Smooth muscle cell (in vitro differentiated cells): ENCODE measurements at regions not wholly inside any gene's neighbourhood (a gene's known extent, or its start where the extent isn't known, plus 50 kb on each side); places are given as distances from the start of the nearest gene placed in this dataset.
A peak's percentile ranks its signal among the peaks of the same experiment; 100 is the strongest.

Experiments
- DNase-seq: peaks from one replicate; lab custom pipeline; 2025; ENCODE audit not compliant: unreplicated experiment; lab: John Stamatoyannopoulos, UW
- H2AFZ ChIP-seq: fragments of 200-600 bp; sonication (generic); 2 replicates; pipeline ENCODE4 v1.6.0; 2016; ENCODE audit warnings: antibody characterized with exemption, low read depth, mild to moderate bottlenecking
- H3F3A ChIP-seq: fragments of 200-600 bp; sonication (generic); 2 replicates; pipeline ENCODE4 v1.6.0; 2017; ENCODE audit warnings: antibody characterized with exemption, low read depth
- H3K27ac ChIP-seq: fragments of 200-600 bp; sonication (generic); 2 replicates; pipeline ENCODE4 v1.5.1; 2016; ENCODE audit warnings: low read depth, mild to moderate bottlenecking
- H3K27me3 ChIP-seq: fragments of 200-600 bp; sonication (generic); 2 replicates; pipeline ENCODE4 v1.6.1; 2016; ENCODE audit warnings: low read depth, mild to moderate bottlenecking
- H3K36me3 ChIP-seq: fragments of 200-600 bp; sonication (generic); 2 replicates; pipeline ENCODE4 v1.5.1; 2016; ENCODE audit warnings: low read depth
- H3K4me1 ChIP-seq: fragments of 200-600 bp; sonication (generic); 2 replicates; pipeline ENCODE4 v1.5.1; 2016; ENCODE audit warnings: low read depth
- H3K4me2 ChIP-seq: fragments of 200-600 bp; sonication (generic); 2 replicates; pipeline ENCODE4 v1.6.0; 2016; ENCODE audit warnings: mild to moderate bottlenecking
- H3K4me3 ChIP-seq: fragments of 200-600 bp; sonication (generic); 2 replicates; pipeline ENCODE4 v1.5.1; 2016; ENCODE audit warnings: mild to moderate bottlenecking
- H3K79me2 ChIP-seq: fragments of 200-600 bp; sonication (generic); 2 replicates; pipeline ENCODE4 v1.6.0; 2016; ENCODE audit warnings: low read depth, mild to moderate bottlenecking
- H3K9ac ChIP-seq: fragments of 200-600 bp; sonication (generic); 2 replicates; pipeline ENCODE4 v1.6.0; 2016; ENCODE audit warnings: low read depth
- H3K9me3 ChIP-seq: fragments of 200-600 bp; sonication (generic); replicated peaks from 2 replicates; pipeline ENCODE4 v1.5.1; 2016; ENCODE audit warnings: low read depth
- H4K20me1 ChIP-seq: fragments of 200-600 bp; sonication (generic); 2 replicates; pipeline ENCODE4 v1.6.0; 2016; ENCODE audit warnings: low read depth
- CTCF ChIP-seq: fragments of 200-600 bp; sonication (generic); IDR thresholded peaks from 2 replicates; pipeline ENCODE4 v1.5.1; 2017; ENCODE audit warnings: borderline replicate concordance, mild to moderate bottlenecking, antibody characterized with exemption; ENCODE audit not compliant: insufficient read depth, poor library complexity, severe bottlenecking
- WGBS: methylation state at CpG from one replicate; pipeline ENCODE4 v1.1.7; 2016; ENCODE audit warnings: low lambda C conversion rate; 5-methylcytosine and 5-hydroxymethylcytosine counted together

- WGBS = 37% methylated on average over 7 of the region's 7 CpGs
- Histone ChIP-seq H2AFZ (peak overlapping the region; percentile 75), H3K9me3 (no peaks in the 10 kb centered on the region), H3K36me3 (no peaks in the 10 kb centered on the region), H3K27me3 (peaks cover 19% of the 10 kb centered on the region), H3K79me2 (no peaks in the 10 kb centered on the region), H3K4me3 (no peak overlapping the region), H3F3A (no peaks in the 10 kb centered on the region), H3K27ac (peak overlapping the region; percentile 31), H4K20me1 (no peaks in the 10 kb centered on the region), H3K4me2 (peak overlapping the region; percentile 18), H3K4me1 (no peaks in the 10 kb centered on the region), H3K9ac (no peak overlapping the region)
- TF ChIP-seq CTCF = no peak
- no peak for DNase-seq
These were observed 283.2 kb upstream of the ARGLU1 start for GRCh38 chr13:106850973-106851650.

GRCh38 chr13:106846571-106847448 lies 278.9 kb upstream of the ARGLU1 start:
- 78% methylated on average over 5 of the region's 5 CpGs for WGBS
- Histone ChIP-seq H3K27me3 (peaks cover 4% of the 10 kb centered on the region), H3K79me2 (no peaks in the 10 kb centered on the region), H3K9ac (no peak overlapping the region), H2AFZ (no peak overlapping the region), H3K36me3 (no peaks in the 10 kb centered on the region), H3K27ac (no peak overlapping the region), H4K20me1 (no peaks in the 10 kb centered on the region), H3K9me3 (no peaks in the 10 kb centered on the region), H3K4me3 (no peak overlapping the region), H3F3A (no peaks in the 10 kb centered on the region), H3K4me1 (no peaks in the 10 kb centered on the region), H3K4me2 (no peak overlapping the region)
- no peak for TF ChIP-seq CTCF
- no peak for DNase-seq

GRCh38 chr13:106836186-106836802 lies 268.4 kb upstream of the ARGLU1 start:
- Histone ChIP-seq H3K4me1 (peaks cover 13% of the 10 kb centered on the region), H3K79me2 (no peaks in the 10 kb centered on the region), H3K9ac (no peak overlapping the region), H3K27me3 (no peaks in the 10 kb centered on the region), H3K27ac (no peak overlapping the region), H3K4me2 (no peak overlapping the region), H3K9me3 (no peaks in the 10 kb centered on the region), H4K20me1 (no peaks in the 10 kb centered on the region), H3F3A (no peaks in the 10 kb centered on the region), H3K4me3 (no peak overlapping the region), H3K36me3 (no peaks in the 10 kb centered on the region), H2AFZ (no peak overlapping the region)
- no peak for TF ChIP-seq CTCF
- no peak for DNase-seq
- WGBS = 79% methylated on average over 4 of the region's 4 CpGs
